T-cell (primary cell): ENCODE measurements at regions not wholly inside any gene's neighbourhood (a gene's known extent, or its start where the extent isn't known, plus 50 kb on each side); places are given as distances from the start of the nearest gene placed in this dataset.

ENCODE experiments used
- ATAC-seq, 4 experiments: fragments of 200-7000 bp in 3 of 4; fragments of 150-1000 bp in 1 of 4; cut with Tn5 transposase; replicated peaks in 1 of 4; 1 replicate in 3 of 4; 2 replicates in 1 of 4; pipeline ENCODE4 v1.10.0; 2021; ENCODE audit warnings: moderate library complexity in 3 of 4, mild to moderate bottlenecking in 2 of 4, moderate number of reproducible peaks in 1 of 4
- CTCF ChIA-PET, 2 donors: fragments of 300-600 bp; sonication (Branson Sonifier 250); formaldehyde crosslinking; loops; one replicate each; lab custom pipeline; 2022; ENCODE audit warnings: antibody characterized with exemption in 2 of 2; lab: Charles Lee
- POLR2A ChIA-PET, 2 donors: fragments of 300-600 bp; sonication (Branson Sonifier 250); formaldehyde crosslinking; loops; one replicate each; lab custom pipeline; 2022; ENCODE audit warnings: antibody characterized with exemption in 2 of 2; lab: Charles Lee
- DNase-seq, 35 experiments: peaks; one replicate each; pipeline versions ENCODE4 v3.0.0 to v3.0.0-alpha.2; 2013 to 2023
- H3K27ac ChIP-seq: one replicate; pipeline ENCODE4 v1.5.1; 2013; ENCODE audit warnings: low read length
- H3K27me3 ChIP-seq, 2 experiments: replicated peaks in 1 of 2; 1 replicate in 1 of 2; 2 replicates in 1 of 2; pipeline versions ENCODE4 v1.6.1 to v1.7.0; 2013; ENCODE audit warnings: low read length in 1 of 2, mixed read lengths in 1 of 2; ENCODE audit not compliant: control insufficient read depth in 2 of 2, insufficient read depth in 2 of 2; ENCODE audit errors: extremely low read depth in 1 of 2
- H3K36me3 ChIP-seq, 2 donors: 1 replicate in 1 of 2; 2 replicates in 1 of 2; pipeline versions ENCODE4 v1.6.1 to v1.7.0; 2013; ENCODE audit warnings: low read length in 1 of 2; ENCODE audit not compliant: control insufficient read depth in 2 of 2, insufficient read depth in 1 of 2; ENCODE audit errors: extremely low read depth in 1 of 2
- H3K4me1 ChIP-seq, 2 experiments: 1 replicate in 1 of 2; 2 replicates in 1 of 2; pipeline versions ENCODE4 v1.6.1 to v1.7.0; 2013; ENCODE audit warnings: low read length in 2 of 2, mixed read lengths in 1 of 2; ENCODE audit not compliant: insufficient read depth in 2 of 2, control insufficient read depth in 1 of 2; ENCODE audit errors: extremely low read depth in 1 of 2
- H3K4me3 ChIP-seq, 2 donors: 1 replicate in 1 of 2; 2 replicates in 1 of 2; pipeline versions ENCODE4 v1.5.1 to v1.7.0; 2013; ENCODE audit warnings: mild to moderate bottlenecking in 2 of 2, low read length in 1 of 2, moderate library complexity in 1 of 2; ENCODE audit not compliant: control insufficient read depth in 1 of 2; ENCODE audit errors: extremely low read depth in 1 of 2
- H3K9me3 ChIP-seq: 2 replicates; pipeline ENCODE4 v1.7.0; 2013
- H3K27ac Mint-ChIP-seq, 2 donors: one replicate each; pipeline ENCODE4 v1.8.0; 2020 to 2021; ENCODE audit warnings: mild to moderate bottlenecking in 2 of 2, mixed read lengths in 2 of 2
- H3K27me3 Mint-ChIP-seq, 2 donors: one replicate each; pipeline ENCODE4 v1.8.0; 2021 to 2022; ENCODE audit warnings: mixed read lengths in 2 of 2
- H3K36me3 Mint-ChIP-seq: one replicate; pipeline ENCODE4 v1.8.0; 2021; ENCODE audit warnings: mixed read lengths
- H3K4me1 Mint-ChIP-seq, 3 donors: one replicate each; pipeline ENCODE4 v1.8.0; 2020 to 2022; ENCODE audit warnings: mixed read lengths in 3 of 3, mild to moderate bottlenecking in 1 of 3
- H3K4me3 Mint-ChIP-seq, 3 donors: one replicate each; pipeline ENCODE4 v1.8.0; 2020 to 2022; ENCODE audit warnings: mild to moderate bottlenecking in 3 of 3, mixed read lengths in 3 of 3, moderate library complexity in 3 of 3
- H3K9me3 Mint-ChIP-seq, 3 donors: one replicate each; pipeline ENCODE4 v1.8.0; 2020 to 2022; ENCODE audit warnings: mixed read lengths in 3 of 3
- WGBS: methylation state at CpG from one replicate; pipeline ENCODE4 v1.1.5; 2013; ENCODE audit warnings: missing lambda C conversion rate; ENCODE audit not compliant: insufficient coverage; 5-methylcytosine and 5-hydroxymethylcytosine counted together

GRCh38 chr10:93221521-93221920 is 147.8 kb downstream of the CYP26A1 start:
- Mint-ChIP-seq H3K27ac (no peak overlapping the region), H3K4me3 (no peak overlapping the region), H3K9me3 (no peaks in the 10 kb centered on the region), H3K4me1 (no peaks in the 10 kb centered on the region), H3K36me3 (no peaks in the 10 kb centered on the region), H3K27me3 (no peaks in the 10 kb centered on the region)
- Histone ChIP-seq H3K4me3 (no peak overlapping the region), H3K27me3 (peaks cover 0 to 7% of the 10 kb centered on the region in 2 experiments), H3K27ac (no peak overlapping the region), H3K9me3 (no peaks in the 10 kb centered on the region), H3K4me1 (no peaks in the 10 kb centered on the region), H3K36me3 (no peaks in the 10 kb centered on the region)
- CTCF ChIA-PET: no interaction called here
- WGBS: 69% methylated on average over 4 of the region's 5 CpGs
- DNase-seq: no peak
- no peak for ATAC-seq
- POLR2A ChIA-PET: no interaction called here

- no peaks in the 10 kb centered on the region for H3K36me3 Mint-ChIP-seq
- ATAC-seq: no peak
- no peaks in the 10 kb centered on the region for H3K4me1 Mint-ChIP-seq
- H3K27ac Mint-ChIP-seq: no peak overlapping the region
- no peak for DNase-seq
- no peaks in the 10 kb centered on the region for H3K36me3 ChIP-seq
- no peaks in the 10 kb centered on the region for H3K4me1 ChIP-seq
- H3K9me3 Mint-ChIP-seq: no peaks in the 10 kb centered on the region
- CTCF ChIA-PET: no interaction called here
- peaks cover 0 to 7% of the 10 kb centered on the region in 2 experiments for H3K27me3 ChIP-seq
- POLR2A ChIA-PET: no interaction called here
- no peaks in the 10 kb centered on the region for H3K9me3 ChIP-seq
- no peak overlapping the region for H3K27ac ChIP-seq
- no peaks in the 10 kb centered on the region for H3K27me3 Mint-ChIP-seq
- 33% methylated on average over 1 of the region's 1 CpG for WGBS
- H3K4me3 ChIP-seq: no peak overlapping the region
- H3K4me3 Mint-ChIP-seq: no peak overlapping the region
These were observed 148.6 kb downstream of the CYP26A1 start for GRCh38 chr10:93222211-93222754.

- H3K36me3 Mint-ChIP-seq: no peaks in the 10 kb centered on the region
- H3K27me3 ChIP-seq: peaks cover 0 to 4% of the 10 kb centered on the region in 2 experiments
- no peaks in the 10 kb centered on the region for H3K27me3 Mint-ChIP-seq
- CTCF ChIA-PET: no interaction called here
- no peaks in the 10 kb centered on the region for H3K4me1 Mint-ChIP-seq
- DNase-seq (no peak), ATAC-seq (no peak)
- H3K27ac Mint-ChIP-seq: no peak overlapping the region
- no peaks in the 10 kb centered on the region for H3K9me3 Mint-ChIP-seq
- H3K27ac ChIP-seq: no peak overlapping the region
- H3K36me3 ChIP-seq: no peaks in the 10 kb centered on the region
- H3K4me3 Mint-ChIP-seq: no peak overlapping the region
- H3K4me3 ChIP-seq: no peak overlapping the region
- H3K9me3 ChIP-seq: no peaks in the 10 kb centered on the region
- no peaks in the 10 kb centered on the region for H3K4me1 ChIP-seq
- POLR2A ChIA-PET: interaction anchor here in 1 of 2 donors (0.5 kb wide), 1 partner anchor 42 kb away, joined by 7 read pairs; no protein-coding TSS in a partner anchor
These were observed 149.2 kb downstream of the CYP26A1 start for GRCh38 chr10:93222876-93223275.

- H3K27me3 ChIP-seq: peaks cover 0 to 4% of the 10 kb centered on the region in 2 experiments
- Mint-ChIP-seq H3K4me1 (no peaks in the 10 kb centered on the region), H3K36me3 (no peaks in the 10 kb centered on the region), H3K27ac (no peak overlapping the region), H3K27me3 (no peaks in the 10 kb centered on the region), H3K9me3 (no peaks in the 10 kb centered on the region), H3K4me3 (no peak overlapping the region)
- no peak for ATAC-seq
- ChIA-PET CTCF (no interaction called here), POLR2A (interaction anchor here in 1 of 2 donors (0.5 kb wide), 1 partner anchor 43 kb away, joined by 7 read pairs; no protein-coding TSS in a partner anchor)
- 57% methylated on average over 3 of the region's 3 CpGs for WGBS
- H3K36me3 ChIP-seq: no peaks in the 10 kb centered on the region
- H3K4me1 ChIP-seq: no peaks in the 10 kb centered on the region
- no peak overlapping the region for H3K4me3 ChIP-seq
- H3K9me3 ChIP-seq: no peaks in the 10 kb centered on the region
- H3K27ac ChIP-seq: no peak overlapping the region
- DNase-seq: no peak
These were observed 149.6 kb downstream of the CYP26A1 start for GRCh38 chr10:93223336-93223735.

GRCh38 chr10:93224005-93224779 is 150.5 kb downstream of the CYP26A1 start:
- Mint-ChIP-seq H3K27ac (no peak overlapping the region), H3K36me3 (no peaks in the 10 kb centered on the region), H3K4me3 (no peak overlapping the region), H3K4me1 (no peaks in the 10 kb centered on the region), H3K9me3 (no peaks in the 10 kb centered on the region), H3K27me3 (no peaks in the 10 kb centered on the region)
- ChIA-PET CTCF (no interaction called here), POLR2A (no interaction called here)
- DNase-seq (peak in 1 of 35 experiments; percentile 5), ATAC-seq (no peak)
- Histone ChIP-seq H3K27me3 (peaks cover 0 to 4% of the 10 kb centered on the region in 2 experiments), H3K36me3 (no peaks in the 10 kb centered on the region), H3K9me3 (no peaks in the 10 kb centered on the region), H3K4me1 (no peaks in the 10 kb centered on the region), H3K27ac (no peak overlapping the region), H3K4me3 (no peak overlapping the region)
- WGBS: 76% methylated on average over 3 of the region's 5 CpGs

GRCh38 chr10:93225938-93226337 is 152.2 kb downstream of the CYP26A1 start:
- no peaks in the 10 kb centered on the region for H3K36me3 Mint-ChIP-seq
- H3K9me3 Mint-ChIP-seq: no peaks in the 10 kb centered on the region
- 73% methylated on average over 6 of the region's 6 CpGs for WGBS
- Histone ChIP-seq H3K36me3 (no peaks in the 10 kb centered on the region), H3K9me3 (no peaks in the 10 kb centered on the region), H3K27ac (no peak overlapping the region), H3K27me3 (peaks cover 0 to 4% of the 10 kb centered on the region in 2 experiments), H3K4me3 (no peak overlapping the region), H3K4me1 (no peaks in the 10 kb centered on the region)
- no peak overlapping the region for H3K27ac Mint-ChIP-seq
- no peak overlapping the region for H3K4me3 Mint-ChIP-seq
- DNase-seq (no peak), ATAC-seq (no peak)
- H3K27me3 Mint-ChIP-seq: no peaks in the 10 kb centered on the region
- CTCF ChIA-PET: no interaction called here
- POLR2A ChIA-PET: interaction anchor here (0.5 kb wide), 2 partner anchors 337 to 341 kb away, joined by 3 to 5 read pairs; no protein-coding TSS in a partner anchor
- no peaks in the 10 kb centered on the region for H3K4me1 Mint-ChIP-seq
